GM21367 (cell line): ENCODE measurements at regions not wholly inside any gene's neighbourhood (a gene's known extent, or its start where the extent isn't known, plus 50 kb on each side); places are given as distances from the start of the nearest gene placed in this dataset.
A peak's percentile ranks its signal among the peaks of the same experiment; 100 is the strongest.

ENCODE experiments used
- ATAC-seq: cut with Tn5 transposase; IDR thresholded peaks from one replicate; pipeline ENCODE4 v1.9.1; 2021; ENCODE audit not compliant: unreplicated experiment

DNA sequence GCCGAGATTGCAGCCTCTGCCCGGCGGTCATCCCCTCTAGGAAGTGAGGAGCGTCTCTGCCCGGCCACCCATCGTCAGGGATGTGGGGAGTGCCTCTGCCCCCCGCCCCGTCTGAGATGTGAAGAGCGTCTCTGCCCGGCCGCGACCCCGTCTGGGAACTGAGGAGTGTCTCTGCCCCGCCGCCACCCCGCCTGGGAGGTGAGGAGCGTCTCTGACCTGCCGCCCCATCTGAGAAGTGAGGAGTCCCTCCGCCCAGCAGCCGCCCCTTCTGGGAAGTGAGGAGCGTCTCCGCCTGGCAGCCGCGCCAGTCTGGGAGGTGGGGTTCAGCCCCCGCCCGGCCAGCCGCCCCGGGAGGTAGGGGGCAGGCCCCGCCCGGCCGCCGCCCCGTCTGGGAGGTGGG lies 544.0 kb downstream of the CCER1 start:
- no peak for ATAC-seq

DNA sequence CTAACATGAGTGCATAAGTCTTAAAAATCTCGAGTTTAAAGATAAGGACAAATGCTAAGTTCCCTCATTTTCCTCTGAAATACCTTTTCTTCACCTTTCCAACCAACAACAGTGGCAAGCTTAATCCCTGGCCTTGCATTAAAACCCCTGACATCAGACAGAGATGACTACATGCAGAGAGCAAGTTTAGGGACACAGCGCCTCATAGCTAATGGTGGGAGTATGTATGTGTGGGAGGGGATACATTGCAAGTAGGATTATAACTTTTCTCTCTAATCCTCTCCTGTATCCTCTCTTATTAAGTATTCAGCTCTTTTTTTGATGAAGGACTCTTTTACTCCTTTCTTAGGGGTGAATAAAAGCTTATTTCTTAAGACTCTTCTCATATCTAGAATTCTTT lies 547.1 kb downstream of the CCER1 start:
- no peak for ATAC-seq

GRCh38 chr12:90404071-90404470 lies 550.9 kb downstream of the CCER1 start:
- ATAC-seq, result peak; percentile 61

GRCh38 chr12:90401185-90401584 lies 553.8 kb downstream of the CCER1 start:
- no peak for ATAC-seq

- ATAC-seq, result no peak
Measured at GRCh38 chr12:90399357-90399756, 555.6 kb downstream of the CCER1 start.

GRCh38 chr12:90398285-90398836 lies 556.6 kb downstream of the CCER1 start:
- no peak for ATAC-seq

GRCh38 chr12:90396556-90396955 lies 558.4 kb downstream of the CCER1 start:
- ATAC-seq, result no peak

GRCh38 chr12:90393652-90394051 lies 561.3 kb downstream of the CCER1 start:
- no peak for ATAC-seq

GRCh38 chr12:90393089-90393488 lies 561.9 kb downstream of the CCER1 start:
- no peak for ATAC-seq

DNA sequence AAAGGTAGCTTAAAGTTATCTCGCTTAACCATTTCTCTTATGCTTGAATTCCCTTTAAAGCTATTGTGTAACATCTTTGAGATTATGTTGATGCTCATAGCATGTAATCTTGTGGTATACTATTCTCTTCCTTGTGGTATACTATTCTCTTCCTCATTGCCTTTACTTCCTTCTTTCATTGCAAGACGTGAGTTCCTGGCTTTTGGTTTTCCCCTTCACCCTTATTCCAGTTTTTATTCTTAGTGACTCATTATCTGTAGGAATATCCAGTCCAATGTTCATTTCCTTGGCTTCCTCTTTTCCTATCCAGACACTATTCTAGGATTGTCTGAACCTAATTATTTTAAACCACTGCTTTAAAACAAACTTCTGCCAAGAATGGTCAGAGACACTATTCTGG lies 564.0 kb downstream of the CCER1 start:
- ATAC-seq, result no peak

- no peak for ATAC-seq
Measured at GRCh38 chr12:90368081-90368480, 586.9 kb downstream of the CCER1 start.

- ATAC-seq, result no peak
Measured at GRCh38 chr12:90366286-90366685, 588.7 kb downstream of the CCER1 start.

GRCh38 chr12:90360300-90360699 lies 594.7 kb downstream of the CCER1 start:
- ATAC-seq, result no peak

DNA sequence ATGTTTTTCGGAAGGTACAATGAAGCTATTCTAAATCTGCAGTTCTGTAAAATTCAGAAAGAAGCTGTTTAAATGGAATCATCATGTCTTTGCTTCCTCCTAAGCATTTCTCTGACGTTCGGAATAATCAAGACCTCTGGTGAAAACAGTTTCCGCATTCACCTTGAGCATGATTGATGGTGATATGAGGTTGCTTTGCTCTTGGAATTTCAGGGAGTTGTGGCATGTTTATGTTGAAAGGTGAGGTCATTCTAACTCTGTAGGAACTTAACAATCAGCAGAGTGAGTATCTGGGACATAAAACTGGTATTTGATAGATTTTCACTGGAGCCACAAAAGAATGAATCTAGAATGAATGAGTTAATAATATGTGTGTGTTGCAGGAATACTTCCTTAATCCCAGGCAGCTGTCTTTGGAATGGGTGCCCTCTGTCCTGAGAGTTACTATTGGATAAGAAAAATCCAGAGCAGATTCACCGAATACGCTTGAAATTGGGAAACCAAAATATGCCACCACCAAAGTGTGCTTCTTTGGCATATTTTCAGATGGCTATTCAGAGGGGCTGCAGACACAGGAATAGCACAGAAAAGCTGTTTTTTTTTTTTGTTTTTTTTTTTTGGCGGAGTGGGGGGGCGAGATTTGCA lies 599.1 kb downstream of the CCER1 start:
- ATAC-seq, result no peak

DNA sequence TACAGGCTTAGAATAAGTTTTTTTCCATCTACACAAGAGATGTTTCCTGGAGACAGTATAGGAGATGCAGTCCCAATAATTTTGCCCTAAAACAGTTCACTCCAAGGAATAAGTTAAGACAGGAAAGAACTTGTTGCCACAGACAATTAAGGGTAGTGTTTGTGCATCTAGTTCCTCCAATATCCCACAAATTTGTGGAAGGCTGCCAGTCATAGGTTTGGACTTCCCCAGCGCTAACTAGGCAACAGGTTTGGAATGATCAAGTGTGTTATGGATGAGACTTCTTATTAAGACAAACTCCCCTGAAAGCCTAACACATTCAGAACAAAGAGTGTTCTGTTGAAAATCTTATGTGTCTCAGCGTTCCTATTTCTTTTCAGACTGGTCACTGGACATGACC lies 611.0 kb downstream of the CCER1 start:
- ATAC-seq, result no peak

- ATAC-seq, result no peak
Measured at GRCh38 chr12:90342081-90342480, 612.9 kb downstream of the CCER1 start.

DNA sequence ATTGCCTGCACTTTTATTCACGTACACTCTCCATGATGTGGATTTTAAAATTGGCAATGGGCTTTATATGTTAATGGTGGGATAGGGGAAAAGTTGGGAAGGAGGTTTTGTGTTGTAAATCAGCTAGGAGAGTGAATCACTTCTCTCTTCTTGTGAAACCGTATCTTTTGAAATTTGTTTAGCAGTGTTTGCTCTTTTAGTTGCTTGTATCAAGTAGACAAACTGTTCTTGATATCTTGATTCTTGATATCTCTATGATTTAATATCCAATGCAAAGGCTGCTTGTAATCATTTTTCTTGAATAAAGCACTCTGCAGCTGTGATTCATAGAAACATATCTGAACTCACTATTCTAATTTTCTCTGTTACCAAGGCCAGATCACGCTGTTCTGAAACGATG lies 615.1 kb downstream of the CCER1 start:
- ATAC-seq, result no peak

DNA sequence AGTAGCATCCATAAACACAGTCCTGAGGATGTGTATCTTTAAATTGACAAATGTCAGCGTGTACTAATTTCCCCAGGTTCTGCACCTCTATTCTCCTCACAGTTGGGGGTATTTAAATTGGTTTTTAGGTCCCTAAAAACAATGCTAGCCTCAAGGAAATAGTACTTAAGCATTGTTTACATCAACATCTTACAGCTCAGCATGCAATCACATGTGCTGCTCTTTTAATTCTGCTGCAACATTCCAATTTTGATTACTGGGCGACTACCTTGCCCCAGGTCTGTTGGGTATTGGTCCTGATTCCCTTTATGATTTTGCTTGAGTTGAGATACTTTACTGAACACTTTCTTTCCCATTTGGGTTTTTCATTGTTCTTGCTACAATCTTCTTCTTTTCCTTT lies 616.6 kb downstream of the CCER1 start:
- no peak for ATAC-seq

DNA sequence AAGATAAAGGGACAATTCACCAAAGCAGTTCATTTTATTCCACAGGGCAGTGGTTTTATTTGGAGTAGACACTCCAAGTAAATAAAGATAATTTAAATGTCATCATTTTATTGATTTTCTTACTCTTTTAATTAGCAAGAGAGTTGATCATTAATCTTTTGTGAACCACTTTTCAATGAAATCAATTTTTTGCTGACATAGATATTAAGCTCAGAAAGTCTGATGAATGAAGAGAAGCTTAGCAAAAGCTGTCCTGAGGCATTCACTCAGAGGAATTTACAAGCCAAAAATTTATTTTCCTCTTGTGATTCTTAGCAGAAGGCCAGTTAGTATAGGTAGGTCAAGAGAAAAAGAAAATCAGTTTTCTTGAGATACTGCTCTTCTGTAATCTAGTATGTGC lies 618.0 kb downstream of the CCER1 start:
- no peak for ATAC-seq

- no peak for ATAC-seq
Measured at GRCh38 chr12:90335566-90335965, 619.4 kb downstream of the CCER1 start.

GRCh38 chr12:90333939-90334338 lies 621.0 kb downstream of the CCER1 start:
- no peak for ATAC-seq

DNA sequence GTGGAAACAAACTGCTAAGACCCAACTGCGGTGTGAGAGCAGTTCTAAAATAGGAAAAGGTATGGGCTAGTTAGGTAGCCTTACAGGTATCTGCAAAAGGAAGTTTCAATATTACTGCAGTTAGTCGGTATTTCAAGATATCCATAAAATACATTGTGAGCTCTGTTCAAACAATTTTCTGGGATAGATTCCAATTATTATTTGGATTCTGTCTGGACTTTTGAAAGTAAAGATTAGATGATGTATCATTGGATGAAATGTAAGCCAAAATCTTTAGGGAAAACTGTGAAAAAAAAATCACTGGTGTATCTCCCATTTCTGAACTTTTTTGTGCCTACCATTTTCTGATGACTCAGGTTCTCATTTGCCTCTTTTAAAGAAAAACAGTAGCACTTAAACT lies 621.6 kb downstream of the CCER1 start:
- ATAC-seq, result no peak

GRCh38 chr12:90331821-90332220 lies 623.2 kb downstream of the CCER1 start:
- no peak for ATAC-seq
